H9 (cell line): ENCODE measurements at regions not wholly inside any gene's neighbourhood (a gene's known extent, or its start where the extent isn't known, plus 50 kb on each side); places are given as distances from the start of the nearest gene placed in this dataset.

ENCODE experiments used
- DNase-seq: peaks from one replicate; pipeline ENCODE4 v3.0.0-alpha.2; 2017
- H2AFZ ChIP-seq: one replicate; pipeline ENCODE4 v1.6.1; 2013; ENCODE audit warnings: mild to moderate bottlenecking, low read length, control low read depth, moderate library complexity
- H2AK5ac ChIP-seq: 2 replicates; pipeline ENCODE4 v1.6.1; 2013; ENCODE audit warnings: low read length, control low read depth, mixed read lengths; ENCODE audit not compliant: insufficient read length
- H2BK120ac ChIP-seq: one replicate; pipeline ENCODE4 v1.6.1; 2013; ENCODE audit warnings: low read depth, mild to moderate bottlenecking, low read length, control low read depth, inconsistent platforms; ENCODE audit not compliant: poor library complexity, severe bottlenecking
- H2BK12ac ChIP-seq: 2 replicates; pipeline ENCODE4 v1.6.1; 2013; ENCODE audit warnings: low read length, control low read depth, mixed read lengths, low read depth; ENCODE audit not compliant: insufficient read length
- H2BK15ac ChIP-seq: 2 replicates; pipeline ENCODE4 v1.6.1; 2013; ENCODE audit warnings: low read depth, low read length, control low read depth
- H2BK20ac ChIP-seq: one replicate; pipeline ENCODE4 v1.6.1; 2013; ENCODE audit warnings: low read depth, mild to moderate bottlenecking, low read length, control low read depth, inconsistent platforms; ENCODE audit not compliant: poor library complexity, severe bottlenecking
- H2BK5ac ChIP-seq: 2 replicates; pipeline ENCODE4 v1.6.1; 2013; ENCODE audit warnings: low read length, control low read depth, mixed read lengths; ENCODE audit not compliant: insufficient read length
- H3K14ac ChIP-seq: 2 replicates; pipeline ENCODE4 v1.6.1; 2013; ENCODE audit warnings: low read length, control low read depth; ENCODE audit not compliant: insufficient read depth
- H3K18ac ChIP-seq: 2 replicates; pipeline ENCODE4 v1.6.1; 2013; ENCODE audit warnings: low read depth, mild to moderate bottlenecking, mixed read lengths, low read length, control low read depth; ENCODE audit not compliant: insufficient read length
- H3K23ac ChIP-seq: 2 replicates; pipeline ENCODE4 v1.6.1; 2013; ENCODE audit warnings: low read length, control low read depth, mixed read lengths, low read depth; ENCODE audit not compliant: insufficient read length
- H3K23me2 ChIP-seq: 2 replicates; pipeline ENCODE4 v1.6.1; 2013; ENCODE audit warnings: low read depth, mild to moderate bottlenecking, mixed read lengths, low read length, control low read depth; ENCODE audit not compliant: insufficient read length, poor library complexity, severe bottlenecking
- H3K27ac ChIP-seq: 2 replicates; pipeline ENCODE4 v1.5.1; 2013; ENCODE audit warnings: low read length, control low read depth, mixed read lengths, low read depth; ENCODE audit not compliant: insufficient read length
- H3K27me3 ChIP-seq: 2 replicates; pipeline ENCODE4 v1.6.1; 2013; ENCODE audit warnings: low read length, control low read depth, inconsistent platforms; ENCODE audit not compliant: insufficient read depth
- H3K4ac ChIP-seq: 2 replicates; pipeline ENCODE4 v1.6.1; 2013; ENCODE audit warnings: low read depth, mild to moderate bottlenecking, control low read depth, inconsistent platforms, low read length, moderate library complexity
- H3K4me1 ChIP-seq: 2 replicates; pipeline ENCODE4 v1.6.1; 2013; ENCODE audit warnings: low read length, control low read depth, inconsistent platforms; ENCODE audit not compliant: insufficient read depth
- H3K4me2 ChIP-seq: 2 replicates; pipeline ENCODE4 v1.6.1; 2013; ENCODE audit warnings: low read length, control low read depth, mixed read lengths; ENCODE audit not compliant: insufficient read length, insufficient read depth
- H3K56ac ChIP-seq: 2 replicates; pipeline ENCODE4 v1.6.1; 2013; ENCODE audit warnings: low read depth, mild to moderate bottlenecking, mixed read lengths, low read length, control low read depth; ENCODE audit not compliant: insufficient read length
- H3K79me1 ChIP-seq: 2 replicates; pipeline ENCODE4 v1.6.1; 2013; ENCODE audit warnings: low read depth, mild to moderate bottlenecking, moderate library complexity, low read length, control low read depth, inconsistent platforms; ENCODE audit not compliant: insufficient read depth, poor library complexity, severe bottlenecking
- H3K79me2 ChIP-seq: 2 replicates; pipeline ENCODE4 v1.6.1; 2013; ENCODE audit warnings: low read length, control low read depth, inconsistent platforms; ENCODE audit not compliant: insufficient read depth
- H3K9ac ChIP-seq: 2 replicates; pipeline ENCODE4 v1.6.1; 2013; ENCODE audit warnings: low read length, control low read depth, mixed read lengths; ENCODE audit not compliant: insufficient read length; ENCODE audit errors: extremely low read depth
- H3K9me3 ChIP-seq: one replicate; pipeline ENCODE4 v1.6.1; 2013; ENCODE audit warnings: low read depth, low read length, inconsistent platforms; ENCODE audit not compliant: control insufficient read depth
- H3T11ph ChIP-seq: one replicate; pipeline ENCODE4 v1.6.1; 2013; ENCODE audit warnings: mild to moderate bottlenecking, low read length, control low read depth, inconsistent platforms
- H4K20me1 ChIP-seq: one replicate; pipeline ENCODE4 v1.6.1; 2013; ENCODE audit not compliant: control insufficient read depth, insufficient read length, insufficient read depth
- H4K5ac ChIP-seq: 2 replicates; pipeline ENCODE4 v1.6.1; 2013; ENCODE audit warnings: low read depth, mild to moderate bottlenecking, mixed read lengths, low read length, control low read depth; ENCODE audit not compliant: insufficient read length
- H4K8ac ChIP-seq: replicated peaks from 2 replicates; pipeline ENCODE4 v1.6.1; 2013; ENCODE audit warnings: low read length, control low read depth, mixed read lengths, low read depth; ENCODE audit not compliant: insufficient read length
- H4K91ac ChIP-seq: 2 replicates; pipeline ENCODE4 v1.6.1; 2013; ENCODE audit warnings: low read depth, mild to moderate bottlenecking, moderate library complexity, mixed read lengths, low read length, control low read depth; ENCODE audit not compliant: insufficient read length
- H3K27ac Mint-ChIP-seq, 3 experiments: 2 replicates in 2 of 3; 3 replicates in 1 of 3; pipeline ENCODE4 v1.8.0; 2020 to 2021; ENCODE audit warnings: mixed read lengths in 3 of 3, mild to moderate bottlenecking in 1 of 3, moderate library complexity in 1 of 3
- H3K27me3 Mint-ChIP-seq: 2 replicates; pipeline ENCODE4 v1.8.0; 2021; ENCODE audit warnings: low read depth, mild to moderate bottlenecking, moderate library complexity, mixed read lengths
- H3K36me3 Mint-ChIP-seq, 3 experiments: 2 replicates in 2 of 3; 3 replicates in 1 of 3; pipeline ENCODE4 v1.8.0; 2020 to 2021; ENCODE audit warnings: low read depth in 3 of 3, mixed read lengths in 3 of 3; ENCODE audit not compliant: insufficient read depth in 1 of 3
- H3K4me1 Mint-ChIP-seq, 2 experiments: 2 replicates each; pipeline ENCODE4 v1.8.0; 2020; ENCODE audit warnings: mixed read lengths in 2 of 2
- H3K4me3 Mint-ChIP-seq, 2 experiments: 2 replicates in 1 of 2; 3 replicates in 1 of 2; pipeline ENCODE4 v1.8.0; 2020 to 2021; ENCODE audit warnings: mild to moderate bottlenecking in 2 of 2, mixed read lengths in 2 of 2, moderate library complexity in 1 of 2
- H3K9me3 Mint-ChIP-seq, 2 experiments: 2 replicates in 1 of 2; 3 replicates in 1 of 2; pipeline ENCODE4 v1.8.0; 2020; ENCODE audit warnings: mild to moderate bottlenecking in 2 of 2, mixed read lengths in 2 of 2, moderate library complexity in 1 of 2
- WGBS: extraction: QIAGEN DNeasy Blood & Tissue Kit; methylation state at CpG from one replicate; pipeline ENCODE4 v1.1.7; 2013; ENCODE audit warnings: missing lambda C conversion rate, low lambda C conversion rate, mixed read lengths; ENCODE audit not compliant: insufficient read length; ENCODE audit errors: extremely low coverage; 5-methylcytosine and 5-hydroxymethylcytosine counted together
- TF ChIP-seq, protein P1 (sequence below): fragments of 200-600 bp; sonication (generic); conservative IDR thresholded peaks from 3 replicates; pipeline ENCODE4 v1.8.0; 2021; ENCODE audit warnings: antibody characterized with exemption, mild to moderate bottlenecking

DNA sequence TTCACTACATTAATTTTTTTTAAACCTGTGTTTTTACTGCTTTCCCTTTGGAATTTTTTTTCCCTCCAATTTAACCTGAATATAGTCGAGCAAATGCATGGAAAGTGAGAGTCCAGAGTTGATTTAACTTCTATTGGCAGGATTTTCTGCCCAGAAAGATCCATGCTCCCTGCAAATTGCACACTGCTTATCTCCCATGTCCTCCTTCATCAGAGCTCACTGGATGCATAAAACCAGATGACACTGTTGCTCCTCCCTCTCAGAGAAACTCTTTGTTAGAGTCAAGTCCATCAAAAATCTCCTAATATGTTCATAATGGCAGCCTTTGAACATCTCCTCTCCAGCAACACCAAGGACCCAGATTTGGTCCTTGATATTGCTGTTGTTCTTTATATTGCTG lies 297.0 kb upstream of the SLC24A2 start:
- no peak overlapping the region for H3K56ac ChIP-seq
- H3K79me1 ChIP-seq, result no peaks in the 10 kb centered on the region
- H2BK15ac ChIP-seq, result no peak overlapping the region
- TF ChIP-seq, protein P1, sequence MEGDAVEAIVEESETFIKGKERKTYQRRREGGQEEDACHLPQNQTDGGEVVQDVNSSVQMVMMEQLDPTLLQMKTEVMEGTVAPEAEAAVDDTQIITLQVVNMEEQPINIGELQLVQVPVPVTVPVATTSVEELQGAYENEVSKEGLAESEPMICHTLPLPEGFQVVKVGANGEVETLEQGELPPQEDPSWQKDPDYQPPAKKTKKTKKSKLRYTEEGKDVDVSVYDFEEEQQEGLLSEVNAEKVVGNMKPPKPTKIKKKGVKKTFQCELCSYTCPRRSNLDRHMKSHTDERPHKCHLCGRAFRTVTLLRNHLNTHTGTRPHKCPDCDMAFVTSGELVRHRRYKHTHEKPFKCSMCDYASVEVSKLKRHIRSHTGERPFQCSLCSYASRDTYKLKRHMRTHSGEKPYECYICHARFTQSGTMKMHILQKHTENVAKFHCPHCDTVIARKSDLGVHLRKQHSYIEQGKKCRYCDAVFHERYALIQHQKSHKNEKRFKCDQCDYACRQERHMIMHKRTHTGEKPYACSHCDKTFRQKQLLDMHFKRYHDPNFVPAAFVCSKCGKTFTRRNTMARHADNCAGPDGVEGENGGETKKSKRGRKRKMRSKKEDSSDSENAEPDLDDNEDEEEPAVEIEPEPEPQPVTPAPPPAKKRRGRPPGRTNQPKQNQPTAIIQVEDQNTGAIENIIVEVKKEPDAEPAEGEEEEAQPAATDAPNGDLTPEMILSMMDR, result no peak
- H3K23me2 ChIP-seq, result no peaks in the 10 kb centered on the region
- no peaks in the 10 kb centered on the region for H3K4me1 ChIP-seq
- Mint-ChIP-seq H3K4me3 (no peak overlapping the region), H3K27ac (no peak overlapping the region), H3K9me3 (no peaks in the 10 kb centered on the region), H3K36me3 (no peaks in the 10 kb centered on the region), H3K4me1 (no peaks in the 10 kb centered on the region), H3K27me3 (peaks cover 2% of the 10 kb centered on the region; the same call in 1 of the 2 replicates)
- no peak overlapping the region for H3K4ac ChIP-seq
- no peak overlapping the region for H4K5ac ChIP-seq
- H2AK5ac ChIP-seq, result no peak overlapping the region
- H3K9me3 ChIP-seq, result no peaks in the 10 kb centered on the region
- H4K20me1 ChIP-seq, result no peaks in the 10 kb centered on the region
- H4K8ac ChIP-seq, result no peak overlapping the region
- H3K9ac ChIP-seq, result no peak overlapping the region
- no peak overlapping the region for H3K27ac ChIP-seq
- no peak overlapping the region for H3K23ac ChIP-seq
- no peak overlapping the region for H3K18ac ChIP-seq
- no peaks in the 10 kb centered on the region for H3K27me3 ChIP-seq
- no peak for DNase-seq
- no peaks in the 10 kb centered on the region for H3K79me2 ChIP-seq
- H2AFZ ChIP-seq, result no peak overlapping the region
- no peak overlapping the region for H3K4me2 ChIP-seq
- no peak overlapping the region for H2BK12ac ChIP-seq
- H2BK20ac ChIP-seq, result no peak overlapping the region
- no peak overlapping the region for H4K91ac ChIP-seq
- no CpG with 5 or more reads among the region's 1 CpG for WGBS
- H2BK5ac ChIP-seq, result no peak overlapping the region
- H3K14ac ChIP-seq, result no peak overlapping the region
- no peak overlapping the region for H2BK120ac ChIP-seq
- no peak overlapping the region for H3T11ph ChIP-seq
